Myocyte (in vitro differentiated cells): ENCODE measurements at regions not wholly inside any gene's neighbourhood (a gene's known extent, or its start where the extent isn't known, plus 50 kb on each side); places are given as distances from the start of the nearest gene placed in this dataset.

Experiments used
- DNase-seq: peaks from one replicate; pipeline ENCODE4 v3.0.0-alpha.2; 2012; ENCODE audit warnings: low read depth

DNA sequence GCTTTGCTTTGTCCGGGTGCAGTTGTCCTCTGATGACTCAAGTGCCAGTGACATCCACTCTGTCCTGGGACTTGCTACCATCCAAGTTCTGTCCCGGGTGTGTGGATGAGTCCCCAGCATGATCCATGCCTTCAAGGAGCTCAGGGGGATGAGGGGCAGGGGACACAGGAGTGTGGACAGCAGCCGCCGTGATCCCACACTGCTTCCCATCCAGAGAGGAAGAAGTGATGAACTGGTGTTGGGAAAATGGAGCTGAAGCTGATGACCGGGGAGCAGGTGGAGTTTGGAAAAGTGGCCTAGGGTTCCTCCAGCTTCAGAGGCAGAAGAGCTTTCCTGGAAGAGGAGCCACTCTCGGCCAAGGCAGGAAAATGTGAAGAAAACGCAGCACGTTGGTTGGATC is 249.6 kb upstream of the TNRC6C start:
- no peak for DNase-seq

DNA sequence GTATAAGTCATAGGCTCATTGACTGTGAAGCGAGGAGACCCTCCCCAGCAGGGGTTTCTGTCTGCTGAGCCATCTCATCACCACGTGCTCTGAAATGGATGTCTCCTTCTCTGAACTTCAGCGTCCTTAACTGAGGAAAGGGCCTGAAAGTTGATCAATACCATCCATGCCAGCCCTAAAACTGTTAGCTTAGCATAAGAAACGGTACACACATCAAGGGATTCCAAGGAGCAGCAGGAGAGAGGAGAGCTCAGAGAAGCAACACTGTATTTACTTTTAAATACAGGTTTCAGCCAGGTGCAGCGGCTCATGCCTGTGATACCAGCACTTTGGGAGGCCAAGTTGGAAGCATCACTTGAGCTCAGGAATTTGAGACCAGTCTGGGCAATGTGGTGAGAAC is 248.9 kb upstream of the TNRC6C start:
- DNase-seq: no peak

DNA sequence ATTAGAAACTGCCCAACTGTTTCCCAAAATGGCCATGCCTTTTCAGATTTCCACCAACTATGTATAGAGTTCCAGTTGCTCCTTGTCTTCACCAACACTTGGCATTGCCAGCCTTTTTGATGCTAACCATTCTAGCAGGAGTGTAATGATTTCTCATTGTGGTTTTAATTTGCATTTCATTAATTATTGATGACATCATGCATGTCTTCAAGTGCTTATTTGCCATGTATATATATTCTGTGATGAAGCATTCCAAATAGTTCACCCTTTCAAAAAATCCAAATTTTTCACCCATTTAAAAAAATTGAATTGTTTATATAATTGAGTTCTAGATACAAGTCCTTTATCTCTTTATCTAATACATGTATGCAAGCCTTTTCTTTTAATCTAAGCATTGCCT is 245.9 kb upstream of the TNRC6C start:
- DNase-seq: no peak

DNA sequence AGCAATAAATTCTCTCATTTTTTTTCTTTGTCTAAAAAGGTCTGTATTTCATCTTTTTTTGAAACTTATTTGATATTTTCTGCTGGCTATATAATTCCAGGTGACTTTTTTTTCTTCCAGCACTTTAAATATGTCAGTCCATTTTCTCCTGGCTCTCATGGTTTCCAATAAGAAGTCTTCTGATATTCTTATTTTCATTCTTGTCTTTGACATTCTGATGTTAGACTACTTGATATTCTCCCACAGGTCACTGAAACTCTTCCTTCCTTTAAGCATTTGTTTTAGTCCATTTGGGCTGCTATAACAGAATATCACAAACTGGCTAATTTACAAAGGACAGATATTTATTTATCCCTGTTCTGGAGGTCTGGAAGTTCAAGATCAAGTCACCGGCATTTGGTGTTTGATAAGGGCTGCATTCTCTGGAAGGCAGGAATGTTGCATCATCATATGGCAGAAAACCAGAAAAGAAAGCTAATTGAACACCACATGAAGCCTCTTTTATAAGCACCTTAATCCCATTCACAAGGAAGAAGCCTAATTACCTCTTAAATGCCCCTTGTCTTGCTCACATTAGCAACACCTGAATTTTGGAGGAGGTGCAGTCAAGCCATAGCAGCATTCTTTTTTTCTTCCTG is 242.1 kb upstream of the TNRC6C start:
- DNase-seq: no peak

DNA sequence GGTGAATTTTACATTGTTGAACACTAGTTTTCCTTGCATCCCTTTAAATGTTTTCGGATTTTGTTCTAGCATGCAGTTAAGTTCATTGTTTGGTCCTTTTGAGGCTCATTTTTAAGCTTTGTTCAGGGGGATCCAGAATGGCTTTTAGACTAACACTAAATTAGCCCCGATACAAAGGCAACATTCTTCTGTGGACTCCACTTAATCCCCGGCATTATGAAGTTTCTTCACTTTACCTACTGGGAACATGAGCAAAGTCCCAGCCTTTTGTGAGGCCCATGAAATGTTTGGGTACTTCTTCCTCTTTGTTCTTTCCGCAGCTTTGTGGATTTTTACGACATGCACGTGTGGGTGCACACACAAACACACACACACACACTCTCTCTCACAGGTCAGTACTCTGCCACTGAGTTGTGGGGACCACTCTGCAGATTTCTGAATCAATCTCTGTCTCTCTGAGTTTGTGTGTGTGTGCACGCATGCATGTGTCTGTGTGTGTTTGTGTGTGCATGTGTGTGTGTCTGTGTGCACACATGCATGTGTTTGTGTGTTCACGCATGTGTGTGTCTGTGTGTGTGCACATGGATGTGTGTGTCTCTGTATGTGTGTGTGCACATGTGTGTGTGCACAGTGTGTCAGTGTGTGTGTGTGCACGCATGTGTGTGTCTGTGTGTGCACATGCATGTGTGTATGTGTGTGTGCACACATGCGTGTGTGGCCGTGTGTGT is 240.4 kb upstream of the TNRC6C start:
- no peak for DNase-seq

DNA sequence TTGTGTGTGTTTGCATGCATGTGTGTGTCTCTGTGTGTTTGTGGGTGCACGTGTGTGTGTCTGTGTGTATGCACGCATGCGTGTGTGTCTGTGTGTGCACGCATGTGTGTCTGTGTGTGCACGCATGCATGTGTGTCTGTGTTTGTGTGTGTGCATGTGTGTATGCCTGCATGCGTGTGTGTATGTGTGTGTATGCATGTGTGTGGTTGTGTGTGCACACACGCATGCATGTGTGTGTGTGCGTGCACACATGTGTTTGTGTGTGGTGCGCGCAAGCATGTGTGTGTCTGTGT is 239.9 kb upstream of the TNRC6C start:
- DNase-seq: no peak

DNA sequence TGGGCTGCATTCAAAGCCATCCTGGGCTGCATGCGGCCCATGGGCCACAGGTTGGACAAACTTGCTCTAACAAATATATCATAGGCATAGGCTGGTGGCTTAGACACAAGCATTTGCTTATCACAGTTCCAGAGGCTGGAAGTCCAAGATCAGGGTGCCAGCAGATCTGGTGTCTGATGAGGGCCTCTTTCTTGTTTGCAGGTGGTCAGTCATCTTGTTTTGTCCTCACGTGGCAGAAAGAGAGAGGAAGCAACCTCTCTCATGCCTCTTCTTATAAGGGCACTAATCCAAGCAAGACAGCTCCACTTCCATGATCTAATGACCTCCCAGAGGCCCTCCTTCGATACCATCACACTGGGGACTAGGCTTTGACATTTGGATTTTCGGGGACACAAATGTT is 238.7 kb upstream of the TNRC6C start:
- DNase-seq: no peak

DNA sequence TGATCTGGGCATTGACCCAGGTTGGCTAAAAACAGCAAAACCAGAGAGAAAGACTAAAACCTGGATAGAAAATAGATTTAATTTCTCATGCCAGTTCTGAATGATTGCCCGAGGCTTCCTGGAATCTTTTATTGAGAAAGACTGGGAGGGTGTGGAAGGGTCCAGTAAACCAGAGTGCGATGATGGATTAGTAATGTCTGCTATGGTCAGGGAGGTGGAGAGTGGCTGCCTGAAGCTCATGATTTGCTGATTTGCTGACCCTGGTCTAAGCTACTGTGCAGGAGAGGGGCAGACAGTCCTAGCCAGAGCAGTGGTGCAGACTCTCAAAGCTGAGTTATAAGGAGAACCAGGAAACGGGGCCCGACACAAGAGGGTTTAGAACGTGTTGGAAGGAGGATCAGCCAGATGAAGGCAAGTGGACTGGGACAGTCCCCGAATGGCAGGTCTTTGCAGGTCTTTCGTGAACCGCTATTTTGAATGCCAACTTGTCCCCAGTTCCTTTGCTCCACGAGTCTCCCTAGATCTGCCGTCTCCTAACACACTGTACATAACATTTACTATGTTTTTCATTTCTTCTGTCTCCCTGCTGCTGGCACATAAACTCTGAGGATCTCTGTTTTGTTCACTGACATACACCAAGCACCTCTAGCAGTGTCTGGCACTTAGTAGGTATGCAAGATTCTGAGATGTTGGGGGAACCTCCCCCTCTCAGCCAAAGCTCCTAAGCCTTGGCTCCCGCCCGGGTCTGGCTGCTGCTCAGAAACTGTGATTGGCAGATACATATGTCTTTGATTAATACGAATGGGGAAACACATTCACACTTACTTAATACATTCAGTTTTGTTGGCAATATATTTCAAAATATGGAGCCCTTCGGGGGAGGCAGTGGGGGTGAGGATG is 237.3 kb upstream of the TNRC6C start:
- DNase-seq: no peak

DNA sequence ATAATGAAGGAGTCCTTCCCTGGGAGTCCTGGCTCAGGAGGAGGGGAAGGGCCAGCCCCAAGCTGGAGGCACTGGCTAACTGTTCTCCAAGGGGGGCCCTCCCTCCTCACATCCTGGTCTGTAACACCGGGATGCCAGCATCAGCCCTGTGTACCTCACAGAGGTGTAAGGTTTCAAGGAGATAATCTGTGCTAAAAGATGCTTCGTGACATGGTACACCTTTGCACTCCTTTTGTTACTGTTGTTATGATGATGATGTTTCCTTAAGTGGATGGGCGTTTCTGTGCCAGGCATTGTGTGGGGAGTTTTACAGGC is 236.7 kb upstream of the TNRC6C start:
- DNase-seq: no peak

DNA sequence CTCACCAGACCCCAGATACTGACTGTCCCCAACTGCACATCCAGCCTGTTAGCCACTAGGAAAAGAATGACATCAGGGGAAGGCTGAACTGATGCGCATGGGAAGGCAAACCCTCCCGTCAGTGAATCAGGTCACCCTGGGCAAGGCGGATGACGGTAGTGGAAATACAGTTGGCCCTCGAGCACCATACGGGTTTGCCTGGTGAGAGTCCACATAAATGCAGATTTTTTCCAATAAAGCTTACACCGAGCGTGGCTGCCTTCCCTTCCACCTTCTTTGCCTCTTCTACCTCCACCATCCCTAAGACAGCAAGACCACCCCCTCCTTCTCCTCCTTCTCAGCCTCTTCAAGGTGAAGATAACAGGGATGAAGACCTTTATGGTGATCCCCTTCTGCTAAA is 236.1 kb upstream of the TNRC6C start:
- DNase-seq: no peak

DNA sequence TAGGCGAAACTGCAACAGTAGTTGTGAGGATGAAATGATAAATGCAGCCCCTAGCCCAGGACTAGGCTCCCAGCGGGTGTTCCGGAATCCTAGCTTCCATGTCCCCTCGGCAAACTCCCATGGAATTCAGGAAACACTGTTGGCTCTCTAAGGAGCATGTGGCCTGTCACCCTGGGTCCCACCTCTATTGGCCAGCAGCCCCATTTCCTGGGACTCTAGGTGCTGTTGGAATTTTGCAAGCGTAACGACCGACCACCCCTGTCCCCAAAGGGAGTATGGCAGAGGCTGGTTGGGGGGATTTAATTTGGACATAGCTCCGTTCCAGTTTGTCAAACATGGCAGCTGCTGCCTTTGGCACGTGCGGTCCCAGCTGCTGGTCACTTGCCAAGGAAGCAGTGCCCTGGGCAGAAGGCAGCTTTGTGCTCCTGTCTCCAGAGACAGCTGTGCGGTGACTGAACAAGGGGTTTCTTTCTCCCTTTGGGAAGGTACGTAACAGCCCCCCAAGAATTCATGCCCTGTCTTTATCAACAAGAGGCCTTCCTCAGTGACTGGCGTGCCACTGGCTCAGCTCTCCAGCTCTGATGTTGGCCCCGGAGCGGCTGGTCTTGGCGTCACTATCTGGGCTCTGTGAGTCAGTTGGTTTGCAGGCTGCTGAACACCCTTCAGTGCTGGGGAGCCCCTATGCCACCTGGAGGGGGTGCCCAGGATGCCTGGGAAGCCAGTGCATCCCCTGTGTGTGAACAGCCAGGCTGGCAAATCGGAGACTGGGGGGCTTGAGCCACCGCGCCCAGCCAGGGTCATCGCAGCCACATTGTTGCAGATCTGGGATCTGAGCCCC is 235.2 kb upstream of the TNRC6C start:
- DNase-seq: peak; percentile 43

DNA sequence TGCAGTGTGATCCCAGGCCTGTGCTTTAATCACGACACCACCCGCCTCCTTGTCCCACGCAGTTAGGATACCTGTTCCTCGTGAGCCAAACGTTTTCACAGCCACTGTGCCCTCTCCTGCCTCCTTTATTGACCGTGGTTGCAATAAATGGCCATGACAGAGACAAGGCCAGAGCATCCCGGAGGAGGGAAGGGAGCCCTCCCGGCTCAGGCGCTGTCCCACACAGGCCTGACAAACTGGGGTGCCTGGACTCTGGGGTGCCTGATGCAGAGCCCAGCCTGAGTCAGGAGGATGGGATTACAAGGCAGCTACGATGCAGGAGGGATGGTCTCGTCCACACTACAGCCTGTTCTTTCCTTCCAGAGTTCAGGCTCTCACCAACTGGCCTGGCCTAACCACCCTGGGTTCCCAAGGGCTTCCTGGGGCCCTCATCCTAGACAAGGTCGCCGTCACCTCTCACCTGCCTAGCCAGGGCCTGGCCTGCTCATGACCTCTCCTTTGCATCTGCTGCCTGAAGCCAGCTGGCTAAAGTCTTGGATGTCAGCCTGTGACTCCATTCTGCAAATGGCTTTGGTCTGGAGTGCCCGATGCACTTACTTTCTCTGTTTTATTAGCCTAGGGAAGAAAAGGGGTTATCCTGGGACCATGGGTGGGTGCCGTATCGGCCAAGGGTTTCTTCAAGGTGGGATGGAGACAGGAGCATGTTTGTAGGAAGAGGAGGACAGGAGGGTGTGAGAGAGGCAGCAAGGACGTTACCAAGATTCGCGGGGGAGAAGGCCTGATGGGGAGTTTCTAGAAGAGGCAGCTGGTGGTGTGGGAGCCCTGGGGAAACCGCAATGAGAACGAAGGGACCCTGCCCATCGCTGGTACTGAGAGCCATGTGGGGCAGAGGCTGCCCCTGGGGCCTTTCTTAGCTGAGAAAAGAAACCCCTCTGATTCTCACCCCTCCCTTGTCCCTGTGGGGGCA is 234.3 kb upstream of the TNRC6C start:
- no peak for DNase-seq

DNA sequence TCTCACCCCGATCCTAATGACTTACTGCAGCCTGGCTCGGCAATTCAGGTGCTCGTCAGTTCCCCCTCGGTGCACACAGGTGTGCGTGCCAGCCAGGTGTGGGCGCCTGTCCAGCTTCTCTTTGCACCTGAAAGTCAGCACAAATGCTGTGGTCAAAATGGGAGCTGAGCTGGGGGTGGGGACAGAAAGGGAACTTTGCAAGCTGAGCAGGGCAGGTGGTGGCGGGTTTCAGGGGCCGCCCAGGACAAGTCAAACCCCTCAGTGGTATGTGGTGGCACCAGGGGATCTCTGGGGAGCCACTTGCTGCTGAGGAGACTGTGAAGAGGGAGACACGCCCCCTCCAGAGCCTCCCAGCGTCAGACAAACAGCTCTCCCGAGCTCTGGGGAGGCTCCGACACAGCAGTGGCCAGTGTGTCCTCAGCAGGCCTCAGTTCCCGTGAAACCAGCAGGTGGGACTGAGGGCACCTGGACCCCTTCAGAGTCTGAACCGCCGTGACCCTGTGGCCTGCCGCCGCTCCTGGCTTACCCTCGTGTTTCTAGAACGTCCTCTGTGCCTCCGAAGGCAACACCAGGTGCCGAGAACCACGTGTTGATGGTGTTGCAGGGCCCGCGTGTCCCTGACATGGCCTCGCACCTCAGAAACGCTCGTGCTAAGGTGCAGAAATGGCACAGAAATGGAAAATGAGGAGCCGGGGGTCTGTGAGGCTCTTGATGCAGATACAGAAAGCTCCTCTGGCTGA is 233.5 kb upstream of the TNRC6C start:
- DNase-seq: no peak

DNA sequence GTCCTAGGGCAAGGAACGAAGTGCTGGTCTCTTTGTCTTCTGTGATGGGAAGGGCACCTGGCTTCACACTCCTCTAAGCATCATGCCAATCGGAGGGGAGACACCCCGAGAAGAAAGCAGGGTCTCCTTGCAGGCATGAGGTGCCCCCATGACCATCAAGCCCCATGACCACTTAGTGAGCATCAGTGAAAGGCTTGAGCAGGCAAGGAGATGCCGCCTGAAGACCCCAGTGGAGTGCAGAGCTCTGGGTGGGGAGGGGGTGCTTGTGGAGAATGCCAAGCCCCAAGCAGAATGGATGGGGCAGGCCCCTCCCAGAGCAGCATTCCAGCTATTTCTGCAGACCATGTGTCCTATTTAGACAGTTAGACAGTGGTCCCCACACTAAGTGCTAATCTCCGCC is 232.7 kb upstream of the TNRC6C start:
- no peak for DNase-seq

DNA sequence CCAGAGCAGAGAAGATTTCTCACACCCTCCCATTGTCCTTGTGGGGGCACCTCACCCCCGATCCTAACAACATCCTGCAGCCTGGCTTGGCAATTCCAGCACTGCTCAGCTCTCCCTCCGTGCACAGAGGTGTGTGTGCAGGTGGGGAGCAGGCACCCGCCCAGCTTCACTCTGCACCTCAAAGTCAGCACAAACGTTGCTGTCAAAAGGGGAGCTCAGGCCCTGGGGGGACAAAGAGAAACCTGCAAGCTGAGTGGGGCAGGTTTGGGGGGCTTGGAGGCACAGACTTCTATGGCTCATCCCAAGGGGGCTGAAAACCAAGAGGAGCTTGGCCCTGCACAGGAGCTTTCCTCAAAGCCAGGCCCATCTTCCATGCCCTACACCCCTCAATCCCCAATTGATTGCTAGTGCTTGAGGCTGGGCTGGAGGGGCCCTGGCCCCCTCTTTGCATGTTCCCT is 231.9 kb upstream of the TNRC6C start:
- no peak for DNase-seq

DNA sequence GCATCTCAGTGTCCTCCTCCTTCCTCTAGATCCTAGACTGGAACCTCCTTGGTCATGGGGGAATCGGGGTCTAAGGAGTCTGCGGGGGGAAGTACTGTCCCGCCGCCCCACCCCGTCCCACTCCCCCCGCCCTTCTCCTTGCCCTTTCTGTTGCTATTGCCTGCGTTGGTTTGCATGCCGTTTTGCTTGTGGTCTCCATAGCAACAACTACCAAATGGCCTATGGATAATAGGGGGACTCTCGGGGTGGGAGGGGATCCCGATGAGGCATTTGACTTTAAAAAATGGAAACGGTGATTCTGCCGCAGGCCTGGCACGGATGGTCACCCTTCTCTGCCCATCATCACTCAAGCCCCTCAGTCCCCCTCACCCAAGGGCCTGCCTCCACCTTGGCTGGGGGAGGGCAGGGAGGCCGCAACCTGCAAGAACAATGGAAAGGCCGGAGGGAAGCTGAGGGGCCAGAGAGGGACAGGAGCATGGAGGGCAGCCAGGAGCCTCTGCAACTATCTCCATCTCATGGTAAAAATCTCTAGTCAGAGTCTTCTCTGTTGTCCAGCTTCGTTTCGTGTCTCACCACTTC is 231.4 kb upstream of the TNRC6C start:
- DNase-seq: no peak

DNA sequence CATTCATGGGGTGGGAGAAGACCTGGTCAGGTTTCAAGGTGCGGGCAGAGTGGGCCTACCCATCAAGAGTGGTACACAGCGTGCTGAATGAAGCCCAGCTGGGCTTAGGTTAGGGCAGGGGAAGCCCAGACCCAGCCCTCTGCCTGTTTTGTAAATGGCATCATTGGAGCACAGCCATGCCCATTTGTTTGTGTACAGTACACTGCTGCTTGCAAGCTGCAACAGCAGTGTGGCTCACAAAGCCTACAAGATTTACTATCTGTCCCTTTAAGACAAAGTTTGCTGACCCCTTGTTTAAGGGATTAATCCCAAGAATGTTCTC is 230.1 kb upstream of the TNRC6C start:
- DNase-seq: no peak

DNA sequence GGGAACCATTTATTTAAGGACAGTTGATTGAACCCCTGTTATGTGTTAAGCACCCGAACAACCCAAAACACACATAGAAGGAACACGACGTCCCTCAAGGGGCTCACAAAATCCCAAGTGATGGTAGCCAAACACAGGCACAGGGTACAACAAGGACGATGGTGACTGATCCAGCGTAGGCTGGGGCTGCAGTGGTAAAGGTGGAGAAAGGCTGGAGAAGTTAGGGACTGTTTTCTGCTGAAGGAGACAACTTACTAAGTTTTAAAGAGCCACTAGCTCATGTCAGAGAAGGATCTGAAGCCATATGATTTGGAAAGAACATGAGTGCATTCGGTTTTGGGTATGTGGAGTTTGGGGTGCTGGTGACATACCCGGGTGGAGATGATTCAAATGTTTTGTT is 229.6 kb upstream of the TNRC6C start:
- no peak for DNase-seq

DNA sequence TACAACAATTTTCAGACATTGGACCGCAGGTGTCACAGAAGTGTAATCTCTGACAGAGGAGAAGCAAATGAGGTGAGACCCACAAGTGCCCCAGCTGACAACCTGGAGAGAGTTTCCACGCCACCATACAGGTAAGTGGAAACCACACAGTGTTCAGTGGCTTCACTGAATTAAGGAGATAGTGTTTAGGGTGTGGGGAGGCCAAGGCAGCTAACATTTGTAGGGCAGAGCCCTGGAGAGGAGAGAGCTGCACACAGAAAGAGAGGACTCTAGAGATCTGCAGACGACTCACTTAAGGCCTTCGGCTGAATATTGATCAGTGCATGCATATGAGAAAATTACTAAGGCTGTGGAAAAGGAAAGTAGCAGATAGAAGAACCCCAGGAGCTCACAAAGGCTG is 228.9 kb upstream of the TNRC6C start:
- no peak for DNase-seq

DNA sequence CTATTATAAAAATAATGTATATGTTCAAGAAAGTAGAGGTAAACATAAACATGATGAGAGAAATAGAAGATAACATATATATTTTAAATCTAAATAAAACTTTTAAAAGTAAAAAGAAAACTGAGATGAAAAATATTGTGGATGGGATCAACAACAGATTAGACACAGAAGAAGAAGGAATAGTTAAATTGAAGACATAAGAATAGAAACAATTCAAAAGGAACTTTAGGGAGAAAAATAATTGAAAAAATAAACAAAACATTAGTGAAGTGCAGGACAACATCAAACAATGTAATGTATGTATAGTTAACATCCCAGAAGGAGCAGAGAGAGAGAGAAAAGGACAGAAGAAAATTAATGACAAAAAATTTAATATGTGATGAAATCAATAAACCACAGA is 228.1 kb upstream of the TNRC6C start:
- no peak for DNase-seq
